ENCODE measurements at regions not wholly inside any gene's neighbourhood (a gene's known extent, or its start where the extent isn't known, plus 50 kb on each side); places are given as distances from the start of the nearest gene placed in this dataset.

DNA sequence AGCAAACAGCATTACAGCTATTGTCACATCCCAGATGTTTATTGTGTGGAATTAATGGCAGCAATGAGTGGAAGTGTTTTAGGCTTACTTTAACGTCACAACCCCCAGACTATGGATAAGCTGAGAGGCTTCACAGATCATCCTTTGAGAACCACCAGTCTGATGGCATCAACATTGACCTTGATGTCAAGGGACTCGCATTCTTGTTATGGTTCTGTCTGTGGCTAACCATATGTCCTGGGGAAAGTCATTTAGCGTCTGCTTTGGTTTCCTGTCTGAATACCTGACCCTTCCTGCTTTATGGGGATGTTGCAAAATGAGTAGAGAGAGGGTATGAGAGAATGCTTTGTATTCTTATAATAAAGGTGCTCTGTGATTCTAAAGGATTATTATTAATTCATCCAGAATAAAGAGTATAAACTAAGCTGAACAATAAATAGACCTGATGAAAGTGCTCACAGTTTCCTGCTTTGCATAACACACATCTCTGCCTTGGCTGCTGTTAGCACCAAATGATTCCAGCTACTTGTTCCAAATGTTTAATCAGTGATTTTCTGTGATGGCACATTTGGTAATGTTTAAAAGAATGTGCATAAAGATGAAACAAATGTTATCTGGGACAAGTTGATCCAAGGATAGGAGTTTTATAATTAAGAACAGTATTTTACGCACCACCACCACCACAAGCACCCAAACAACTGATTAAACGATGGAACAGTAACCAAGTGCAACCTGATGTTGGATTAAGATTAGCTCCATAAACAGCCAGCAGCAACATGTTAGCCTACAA is 116.9 kb upstream of the LRIG3 start:
- CTCF ChIA-PET = interaction anchor here (0.7 kb wide), 1 partner anchor 13 kb away, joined by 3 read pairs; no protein-coding TSS in a partner anchor
- no peak for DNase-seq
- intact Hi-C loops (cut with micrococcal nuclease) = no loop called here

DNA sequence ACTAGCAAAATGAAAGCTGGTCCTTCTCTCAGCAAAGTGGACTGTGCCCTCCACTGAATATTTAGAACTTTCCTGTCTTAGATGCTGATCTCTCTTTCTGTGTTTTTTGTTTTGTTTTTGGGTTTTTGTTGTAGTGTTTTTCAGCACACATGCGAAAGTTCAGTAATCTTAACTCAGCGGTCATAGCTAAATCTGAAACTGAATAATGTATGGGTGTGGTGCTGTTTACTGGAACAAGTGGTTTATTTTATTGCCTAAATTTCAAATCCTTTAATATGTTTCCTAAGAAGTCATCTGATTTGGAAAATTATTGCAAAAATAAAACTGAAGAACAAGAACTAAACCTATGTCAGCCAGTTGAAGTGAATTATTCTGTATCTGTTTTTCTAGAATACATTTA is 116.0 kb upstream of the LRIG3 start:
- Histone ChIP-seq H3K9me3 (ENCODE audit: control insufficient read depth in 2 of 3, low read length in 3 of 3) (no peaks in the 10 kb centered on the region), H3K36me3 (ENCODE audit: control insufficient read depth in 2 of 3, insufficient read depth in 3 of 3, low read length in 3 of 3) (no peaks in the 10 kb centered on the region), H3K27me3 (ENCODE audit: control insufficient read depth in 2 of 2, insufficient read depth in 2 of 2, low read length in 2 of 2) (no peaks in the 10 kb centered on the region), H3K4me3 (ENCODE audit: low read length) (no peak overlapping the region), H3K27ac (ENCODE audit: low read depth, low read length) (no peak overlapping the region), H3K4me1 (ENCODE audit: control insufficient read depth in 2 of 2, insufficient read depth in 2 of 2, low read length in 2 of 2) (no peaks in the 10 kb centered on the region)
- intact Hi-C loops (cut with micrococcal nuclease) = no loop called here
- ChIA-PET POLR2A (no interaction called here), CTCF (no interaction called here)
- H3K27me3 Mint-ChIP-seq = no peaks in the 10 kb centered on the region
- H3K27ac Mint-ChIP-seq = no peak overlapping the region
- H3K9me3 Mint-ChIP-seq = peaks cover 0 to 6% (median 0%) of the 10 kb centered on the region in 11 donors
- no peak overlapping the region for H3K4me3 Mint-ChIP-seq
- ATAC-seq (no peak), DNase-seq (no peak)
- no peaks in the 10 kb centered on the region for H3K36me3 Mint-ChIP-seq
- no peaks in the 10 kb centered on the region for H3K4me1 Mint-ChIP-seq

More for the DNA sequence above, 116.9 kb upstream of the LRIG3 start:
- H3K4me3 Mint-ChIP-seq = no peak overlapping the region
- no peaks in the 10 kb centered on the region for H3K4me1 Mint-ChIP-seq
- peaks cover 0 to 6% (median 1%) of the 10 kb centered on the region in 11 donors for H3K9me3 Mint-ChIP-seq
- POLR2A ChIA-PET = no interaction called here
- Histone ChIP-seq H3K36me3 (ENCODE audit: control insufficient read depth in 2 of 3, insufficient read depth in 3 of 3, low read length in 3 of 3) (no peaks in the 10 kb centered on the region), H3K4me1 (ENCODE audit: control insufficient read depth in 2 of 2, insufficient read depth in 2 of 2, low read length in 2 of 2) (no peaks in the 10 kb centered on the region), H3K4me3 (ENCODE audit: low read length) (no peak overlapping the region), H3K27me3 (ENCODE audit: control insufficient read depth in 2 of 2, insufficient read depth in 2 of 2, low read length in 2 of 2) (no peaks in the 10 kb centered on the region), H3K27ac (ENCODE audit: low read depth, low read length) (no peak overlapping the region), H3K9me3 (ENCODE audit: control insufficient read depth in 2 of 3, low read length in 3 of 3) (no peaks in the 10 kb centered on the region)
- H3K27ac Mint-ChIP-seq = no peak overlapping the region
- H3K36me3 Mint-ChIP-seq = peaks cover 0 to 3% (median 0%) of the 10 kb centered on the region in 5 donors
- no peaks in the 10 kb centered on the region for H3K27me3 Mint-ChIP-seq
- ATAC-seq = no peak

DNA sequence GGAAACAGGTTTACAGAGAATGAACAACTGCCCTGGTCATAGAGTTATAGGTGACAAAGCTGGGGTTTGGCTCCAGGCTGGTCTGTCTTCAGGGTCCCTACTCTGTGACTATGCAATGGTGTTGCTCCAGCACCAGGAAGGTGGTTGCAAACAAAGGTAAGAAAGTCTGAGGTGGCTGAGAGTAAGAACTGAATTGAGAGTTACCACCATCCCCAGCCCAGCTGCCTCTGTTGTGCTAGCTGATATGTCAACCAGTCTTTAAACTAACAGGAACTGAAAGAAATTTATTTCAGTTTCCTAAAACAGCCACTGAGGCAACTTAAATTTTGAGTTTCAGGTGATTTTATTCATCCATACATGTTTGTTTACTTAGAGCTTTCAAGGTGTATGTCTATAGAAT is 111.0 kb upstream of the LRIG3 start:
- peaks cover 0 to 6% (median 0%) of the 10 kb centered on the region in 11 donors for H3K9me3 Mint-ChIP-seq
- POLR2A ChIA-PET = no interaction called here
- Histone ChIP-seq H3K4me1 (ENCODE audit: control insufficient read depth in 2 of 2, insufficient read depth in 2 of 2, low read length in 2 of 2) (no peaks in the 10 kb centered on the region), H3K36me3 (ENCODE audit: control insufficient read depth in 2 of 3, insufficient read depth in 3 of 3, low read length in 3 of 3) (no peaks in the 10 kb centered on the region), H3K27me3 (ENCODE audit: control insufficient read depth in 2 of 2, insufficient read depth in 2 of 2, low read length in 2 of 2) (no peaks in the 10 kb centered on the region), H3K27ac (ENCODE audit: low read depth, low read length) (no peak overlapping the region), H3K4me3 (ENCODE audit: low read length) (no peak overlapping the region), H3K9me3 (ENCODE audit: control insufficient read depth in 2 of 3, low read length in 3 of 3) (no peaks in the 10 kb centered on the region)
- intact Hi-C loops (cut with micrococcal nuclease) = no loop called here
- CTCF ChIA-PET = no interaction called here
- H3K27ac Mint-ChIP-seq = no peak overlapping the region
- ATAC-seq = no peak
- DNase-seq = no peak
- no peak overlapping the region for H3K4me3 Mint-ChIP-seq
- no peaks in the 10 kb centered on the region for H3K27me3 Mint-ChIP-seq
- no peaks in the 10 kb centered on the region for H3K4me1 Mint-ChIP-seq
- no peaks in the 10 kb centered on the region for H3K36me3 Mint-ChIP-seq

DNA sequence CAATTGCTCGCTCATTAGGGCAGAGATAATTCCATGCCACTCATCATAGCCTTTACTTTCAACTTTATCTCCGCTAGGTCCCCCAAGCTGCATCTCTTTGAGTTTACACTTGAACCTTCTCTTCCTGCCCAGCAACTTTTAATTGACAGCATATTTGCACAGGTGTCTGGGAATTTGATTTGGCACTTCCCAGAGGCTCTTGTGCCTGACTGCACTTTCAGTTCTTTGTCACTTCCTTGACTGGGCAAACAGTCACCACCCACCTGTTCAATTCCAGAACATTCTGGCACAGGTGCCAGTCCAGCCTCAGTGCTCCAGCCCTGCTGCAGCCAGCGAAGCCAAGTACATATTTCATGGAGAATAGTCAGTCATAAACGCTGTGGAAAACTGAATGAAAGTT is 110.1 kb upstream of the LRIG3 start:
- H3K27ac Mint-ChIP-seq = no peak overlapping the region
- Histone ChIP-seq H3K27ac (ENCODE audit: low read depth, low read length) (no peak overlapping the region), H3K27me3 (ENCODE audit: control insufficient read depth in 2 of 2, insufficient read depth in 2 of 2, low read length in 2 of 2) (no peaks in the 10 kb centered on the region), H3K4me3 (ENCODE audit: low read length) (no peak overlapping the region), H3K9me3 (ENCODE audit: control insufficient read depth in 2 of 3, low read length in 3 of 3) (no peaks in the 10 kb centered on the region), H3K36me3 (ENCODE audit: control insufficient read depth in 2 of 3, insufficient read depth in 3 of 3, low read length in 3 of 3) (no peaks in the 10 kb centered on the region), H3K4me1 (ENCODE audit: control insufficient read depth in 2 of 2, insufficient read depth in 2 of 2, low read length in 2 of 2) (no peaks in the 10 kb centered on the region)
- ChIA-PET CTCF (no interaction called here), POLR2A (no interaction called here)
- intact Hi-C loops (cut with micrococcal nuclease) = no loop called here
- no peak overlapping the region for H3K4me3 Mint-ChIP-seq
- no peak for ATAC-seq
- H3K4me1 Mint-ChIP-seq = no peaks in the 10 kb centered on the region
- no peaks in the 10 kb centered on the region for H3K36me3 Mint-ChIP-seq
- DNase-seq = no peak
- no peaks in the 10 kb centered on the region for H3K27me3 Mint-ChIP-seq
- H3K9me3 Mint-ChIP-seq = peaks cover 0 to 5% (median 0%) of the 10 kb centered on the region in 11 donors

DNA sequence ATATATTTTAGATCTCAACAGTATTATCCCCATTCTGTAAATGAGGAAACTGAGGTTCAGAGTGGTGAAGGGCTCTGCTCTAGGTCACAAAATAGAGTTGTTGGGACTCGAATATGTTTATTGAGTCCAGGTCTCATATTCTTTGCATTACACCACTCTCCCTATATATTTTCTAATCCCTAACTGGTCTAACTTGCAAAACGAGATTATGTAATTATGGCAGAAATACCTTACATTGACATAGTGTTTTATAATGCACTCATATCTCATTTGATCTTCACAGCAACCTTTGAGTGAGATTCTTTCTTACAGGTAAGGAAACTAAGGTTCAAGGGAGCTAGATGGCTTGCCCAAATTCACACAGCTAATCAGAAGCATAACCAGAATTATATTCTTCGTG is 106.9 kb upstream of the LRIG3 start:
- intact Hi-C loops (cut with micrococcal nuclease) = no loop called here
- CTCF ChIA-PET = no interaction called here
- no peaks in the 10 kb centered on the region for H3K9me3 ChIP-seq (ENCODE audit: control insufficient read depth in 2 of 3, low read length in 3 of 3)

DNA sequence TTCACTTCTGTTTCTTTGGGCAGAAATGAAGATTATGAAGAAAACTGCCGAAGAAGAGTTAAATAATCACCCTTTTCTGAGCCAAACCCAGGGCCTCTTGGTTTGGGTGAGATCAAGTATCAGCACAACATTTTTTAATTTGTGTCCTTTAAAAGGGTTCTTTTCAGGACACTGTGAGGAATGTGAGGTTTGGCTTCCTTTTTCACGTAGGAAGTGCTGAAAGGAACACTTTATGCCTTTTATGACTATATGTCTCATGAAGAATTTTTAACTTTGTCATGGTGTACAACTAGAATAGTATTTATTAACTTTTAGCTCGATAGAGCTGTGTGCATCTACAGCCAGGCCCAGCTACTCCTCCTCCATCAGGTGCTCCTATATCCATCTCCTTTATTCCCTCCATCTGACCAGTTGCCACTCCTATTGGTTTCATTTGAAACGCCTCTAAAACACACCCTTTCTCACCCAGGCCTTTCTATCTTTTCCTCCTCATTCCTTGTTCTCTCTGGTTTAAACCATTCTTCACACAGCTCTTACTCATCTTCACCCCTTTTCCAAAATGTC is 103.6 kb upstream of the LRIG3 start:
- H3K36me3 Mint-ChIP-seq = no peaks in the 10 kb centered on the region
- Histone ChIP-seq H3K9me3 (ENCODE audit: control insufficient read depth in 2 of 3, low read length in 3 of 3) (no peaks in the 10 kb centered on the region), H3K27ac (ENCODE audit: low read depth, low read length) (no peak overlapping the region), H3K4me1 (ENCODE audit: control insufficient read depth in 2 of 2, insufficient read depth in 2 of 2, low read length in 2 of 2) (no peaks in the 10 kb centered on the region), H3K36me3 (ENCODE audit: control insufficient read depth in 2 of 3, insufficient read depth in 3 of 3, low read length in 3 of 3) (no peaks in the 10 kb centered on the region), H3K27me3 (ENCODE audit: control insufficient read depth in 2 of 2, insufficient read depth in 2 of 2, low read length in 2 of 2) (no peaks in the 10 kb centered on the region), H3K4me3 (ENCODE audit: low read length) (no peak overlapping the region)
- H3K4me3 Mint-ChIP-seq = no peak overlapping the region
- ChIA-PET CTCF (interaction anchor here (1.1 kb wide), 1 partner anchor 14 kb away, joined by 3 read pairs; no protein-coding TSS in a partner anchor), POLR2A (no interaction called here)
- peaks cover 0 to 18% (median 4%) of the 10 kb centered on the region in 11 donors for H3K9me3 Mint-ChIP-seq
- DNase-seq (no peak), ATAC-seq (no peak)
- intact Hi-C loops (cut with micrococcal nuclease) = no loop called here
- no peaks in the 10 kb centered on the region for H3K4me1 Mint-ChIP-seq
- H3K27me3 Mint-ChIP-seq = no peaks in the 10 kb centered on the region
- H3K27ac Mint-ChIP-seq = no peak overlapping the region

More for the DNA sequence above, 106.9 kb upstream of the LRIG3 start:
- ATAC-seq (no peak), DNase-seq (no peak)
- H3K36me3 ChIP-seq (ENCODE audit: control insufficient read depth in 2 of 3, insufficient read depth in 3 of 3, low read length in 3 of 3) = no peaks in the 10 kb centered on the region
- no peaks in the 10 kb centered on the region for H3K4me1 Mint-ChIP-seq
- no peaks in the 10 kb centered on the region for H3K27me3 ChIP-seq (ENCODE audit: control insufficient read depth in 2 of 2, insufficient read depth in 2 of 2, low read length in 2 of 2)
- no peaks in the 10 kb centered on the region for H3K27me3 Mint-ChIP-seq
- H3K27ac Mint-ChIP-seq = no peak overlapping the region
- H3K36me3 Mint-ChIP-seq = no peaks in the 10 kb centered on the region
- H3K4me3 Mint-ChIP-seq = no peak overlapping the region
- H3K27ac ChIP-seq (ENCODE audit: low read depth, low read length) = no peak overlapping the region
- POLR2A ChIA-PET = no interaction called here
- peaks cover 0 to 13% (median 2%) of the 10 kb centered on the region in 11 donors for H3K9me3 Mint-ChIP-seq
- H3K4me1 ChIP-seq (ENCODE audit: control insufficient read depth in 2 of 2, insufficient read depth in 2 of 2, low read length in 2 of 2) = no peaks in the 10 kb centered on the region
- H3K4me3 ChIP-seq (ENCODE audit: low read length) = no peak overlapping the region
